ENCODE measurements at regions not wholly inside any gene's neighbourhood (a gene's known extent, or its start where the extent isn't known, plus 50 kb on each side); places are given as distances from the start of the nearest gene placed in this dataset.

DNA sequence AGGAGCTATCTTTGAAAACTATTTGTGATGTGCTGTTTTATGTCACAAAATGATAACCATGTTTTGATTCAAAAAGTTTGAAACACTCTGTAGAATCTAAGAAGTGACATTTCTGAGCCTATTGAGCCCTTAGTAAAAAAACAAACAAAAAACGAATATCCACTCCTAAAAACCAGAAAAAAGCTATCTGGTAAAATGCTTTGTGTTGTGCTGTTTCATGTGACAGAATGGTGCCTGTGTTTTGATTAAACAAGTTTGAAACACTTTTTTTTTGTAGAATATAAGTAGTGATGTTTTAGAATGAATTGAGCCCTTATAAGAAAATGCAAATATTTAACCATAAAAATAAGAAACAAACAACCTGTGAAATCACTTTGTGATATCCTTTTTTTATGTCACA is 105.2 kb upstream of the VPREB1 start:
- intact Hi-C loops (cut with DNase I) = no loop called here
- DNase-seq = no peak
- 25 to 31% methylated on average over 1 of the region's 1 CpG for WGBS, 2 donors
- no peak for TF ChIP-seq POLR2A (IDR thresholded peaks at IDR 0.05)
- TF ChIP-seq, protein P1, sequence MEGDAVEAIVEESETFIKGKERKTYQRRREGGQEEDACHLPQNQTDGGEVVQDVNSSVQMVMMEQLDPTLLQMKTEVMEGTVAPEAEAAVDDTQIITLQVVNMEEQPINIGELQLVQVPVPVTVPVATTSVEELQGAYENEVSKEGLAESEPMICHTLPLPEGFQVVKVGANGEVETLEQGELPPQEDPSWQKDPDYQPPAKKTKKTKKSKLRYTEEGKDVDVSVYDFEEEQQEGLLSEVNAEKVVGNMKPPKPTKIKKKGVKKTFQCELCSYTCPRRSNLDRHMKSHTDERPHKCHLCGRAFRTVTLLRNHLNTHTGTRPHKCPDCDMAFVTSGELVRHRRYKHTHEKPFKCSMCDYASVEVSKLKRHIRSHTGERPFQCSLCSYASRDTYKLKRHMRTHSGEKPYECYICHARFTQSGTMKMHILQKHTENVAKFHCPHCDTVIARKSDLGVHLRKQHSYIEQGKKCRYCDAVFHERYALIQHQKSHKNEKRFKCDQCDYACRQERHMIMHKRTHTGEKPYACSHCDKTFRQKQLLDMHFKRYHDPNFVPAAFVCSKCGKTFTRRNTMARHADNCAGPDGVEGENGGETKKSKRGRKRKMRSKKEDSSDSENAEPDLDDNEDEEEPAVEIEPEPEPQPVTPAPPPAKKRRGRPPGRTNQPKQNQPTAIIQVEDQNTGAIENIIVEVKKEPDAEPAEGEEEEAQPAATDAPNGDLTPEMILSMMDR (IDR thresholded peaks at IDR 0.05) = no peak
- no peak overlapping the region for H3K4me3 ChIP-seq
- H3K27me3 ChIP-seq = peaks cover 0 to 79% (median 1%) of the 10 kb centered on the region in 4 donors
- H3K4me1 ChIP-seq = no peaks in the 10 kb centered on the region
- no peak overlapping the region for H3K27ac ChIP-seq
- no peaks in the 10 kb centered on the region for H3K9me3 ChIP-seq
- no peaks in the 10 kb centered on the region for H3K36me3 ChIP-seq

DNA sequence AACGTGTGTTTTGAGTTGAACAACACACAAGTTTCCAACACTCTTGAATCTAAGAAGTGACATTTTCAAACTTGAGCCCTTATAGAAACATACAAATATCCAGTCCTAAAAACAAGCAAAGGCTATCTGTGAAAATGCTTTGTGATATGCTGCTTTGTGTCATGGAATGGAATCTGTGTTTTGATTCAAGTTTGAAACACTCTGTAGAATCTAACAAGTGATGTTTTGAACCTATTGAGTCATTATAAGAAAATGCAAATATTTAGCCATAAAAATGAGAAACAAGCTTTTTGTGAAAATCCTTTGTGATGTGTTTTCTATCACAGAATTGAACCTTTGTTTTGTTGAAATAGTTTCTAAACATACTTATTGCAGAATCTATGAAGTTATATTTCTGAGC is 105.7 kb upstream of the VPREB1 start:
- Histone ChIP-seq H3K27ac (no peak overlapping the region), H3K27me3 (peaks cover 0 to 76% (median 1%) of the 10 kb centered on the region in 4 donors), H3K9me3 (no peaks in the 10 kb centered on the region), H3K4me1 (no peaks in the 10 kb centered on the region), H3K36me3 (no peaks in the 10 kb centered on the region), H3K4me3 (no peak overlapping the region)
- intact Hi-C loops (cut with DNase I) = no loop called here
- TF ChIP-seq POLR2A (IDR thresholded peaks at IDR 0.05) = no peak
- TF ChIP-seq, protein P1 (IDR thresholded peaks at IDR 0.05) = no peak
- 15 to 43% methylated on average over 1 of the region's 1 CpG for WGBS, 2 donors
- DNase-seq = no peak

DNA sequence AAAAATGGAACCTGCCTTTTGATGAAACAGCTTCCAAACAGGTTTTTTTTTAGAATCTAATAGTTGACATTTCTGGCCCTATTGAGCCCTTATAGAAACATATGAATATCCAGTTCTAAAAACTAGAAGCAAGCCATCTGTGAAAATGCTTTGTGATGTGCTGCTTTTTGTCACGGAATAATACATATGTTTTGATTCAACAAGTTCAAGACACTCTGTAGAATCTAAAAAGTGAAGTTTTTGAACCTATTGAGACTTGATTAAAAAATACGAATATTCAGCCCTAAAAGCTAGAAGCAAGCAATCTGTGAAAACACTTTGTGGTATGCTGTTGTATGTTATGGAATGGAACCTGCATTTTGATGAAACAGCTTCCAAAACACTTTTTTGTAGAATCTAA is 106.7 kb upstream of the VPREB1 start:
- WGBS, 2 donors = 47 to 50% methylated on average over 2 of the region's 2 CpGs
- H3K9me3 ChIP-seq = no peaks in the 10 kb centered on the region
- H3K27ac ChIP-seq = no peak overlapping the region
- no peak for TF ChIP-seq POLR2A (IDR thresholded peaks at IDR 0.05)
- TF ChIP-seq, protein P1 (IDR thresholded peaks at IDR 0.05) = no peak
- intact Hi-C loops (cut with DNase I) = no loop called here
- no peak overlapping the region for H3K4me3 ChIP-seq
- no peak for DNase-seq
- peaks cover 0 to 69% (median 1%) of the 10 kb centered on the region in 4 donors for H3K27me3 ChIP-seq
- no peaks in the 10 kb centered on the region for H3K36me3 ChIP-seq
- H3K4me1 ChIP-seq = no peaks in the 10 kb centered on the region

DNA sequence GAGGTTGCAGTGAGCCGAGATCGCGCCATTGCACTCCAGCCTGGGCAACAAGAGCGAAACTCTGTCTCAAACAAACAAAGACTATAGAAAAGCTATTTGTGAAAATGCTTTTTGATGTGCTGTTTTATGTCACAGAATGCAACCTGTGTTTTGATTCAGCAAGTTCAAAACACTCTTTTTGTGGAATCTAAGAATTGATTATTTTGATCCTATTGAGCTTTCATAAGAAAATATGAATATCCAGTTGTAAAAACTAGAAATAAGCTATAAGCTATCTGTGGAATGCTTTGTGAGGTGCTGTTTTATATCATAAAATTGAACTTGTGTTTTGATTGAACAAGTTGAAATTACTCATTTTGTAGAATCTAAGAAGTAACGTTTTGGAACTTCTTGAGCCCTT is 110.7 kb upstream of the VPREB1 start:
- Histone ChIP-seq H3K4me3 (no peak overlapping the region), H3K36me3 (no peaks in the 10 kb centered on the region), H3K4me1 (no peaks in the 10 kb centered on the region), H3K27ac (no peak overlapping the region), H3K27me3 (peaks cover 0 to 37% (median 1%) of the 10 kb centered on the region in 4 donors), H3K9me3 (no peaks in the 10 kb centered on the region)
- no peak for DNase-seq
- intact Hi-C loops (cut with DNase I) = no loop called here
- 76 to 85% methylated on average over 5 of the region's 5 CpGs for WGBS, 2 donors
- TF ChIP-seq, protein P1 (IDR thresholded peaks at IDR 0.05) = no peak
- no peak for TF ChIP-seq POLR2A (IDR thresholded peaks at IDR 0.05)

DNA sequence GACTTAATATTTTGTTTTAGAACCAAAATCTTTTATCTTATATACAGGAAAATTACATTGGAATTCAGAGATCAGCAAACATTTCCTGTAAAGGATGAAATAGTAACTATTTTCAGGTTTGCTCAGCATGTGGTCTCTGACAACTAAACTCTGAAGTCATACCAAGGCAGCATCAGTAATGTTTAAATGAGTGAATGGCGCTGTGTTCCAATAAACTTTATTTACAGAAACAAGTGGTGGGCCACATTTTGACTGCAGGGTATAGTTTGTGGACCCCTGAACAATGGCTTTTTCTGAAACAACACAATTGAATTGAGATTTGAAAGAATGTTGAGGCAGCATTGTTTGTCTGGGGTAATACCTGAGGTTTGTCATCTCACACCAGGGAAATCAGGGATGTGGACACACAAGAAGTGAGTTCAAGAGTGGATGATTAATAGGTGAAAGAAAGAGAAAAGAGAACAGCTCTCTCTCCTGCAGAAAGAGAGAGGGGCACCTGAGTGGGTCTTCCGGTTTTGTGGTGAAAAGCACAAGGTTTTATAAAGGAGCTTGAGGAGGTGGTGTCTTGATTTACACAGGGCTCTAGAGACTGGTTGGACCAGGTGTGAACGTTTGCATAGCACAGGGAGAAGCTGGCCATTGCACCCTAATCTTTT is 113.5 kb upstream of the VPREB1 start:
- intact Hi-C loops (cut with DNase I) = no loop called here
- no peaks in the 10 kb centered on the region for H3K36me3 ChIP-seq
- TF ChIP-seq, protein P1 (IDR thresholded peaks at IDR 0.05) = no peak
- TF ChIP-seq POLR2A (IDR thresholded peaks at IDR 0.05) = no peak
- H3K4me3 ChIP-seq = no peak overlapping the region
- H3K4me1 ChIP-seq = no peaks in the 10 kb centered on the region
- peaks cover 0 to 12% (median 0%) of the 10 kb centered on the region in 4 donors for H3K27me3 ChIP-seq
- no peak overlapping the region for H3K27ac ChIP-seq
- WGBS, 2 donors = 56 to 65% methylated on average over 3 of the region's 3 CpGs
- no peak for DNase-seq
- H3K9me3 ChIP-seq = no peaks in the 10 kb centered on the region
